ENCODE measurements at regions not wholly inside any gene's neighbourhood (a gene's known extent, or its start where the extent isn't known, plus 50 kb on each side); places are given as distances from the start of the nearest gene placed in this dataset.

GRCh38 chr2:226552571-226553285 is 246.9 kb downstream of the IRS1 start:
- no peak for TF ChIP-seq CTCF (IDR thresholded peaks at IDR 0.05)
- TF ChIP-seq POLR2AphosphoS5 (IDR thresholded peaks at IDR 0.05) = no peak
- TF ChIP-seq POLR2A (IDR thresholded peaks at IDR 0.05) = no peak
